HEK293 (cell line): ENCODE measurements at regions not wholly inside any gene's neighbourhood (a gene's known extent, or its start where the extent isn't known, plus 50 kb on each side); places are given as distances from the start of the nearest gene placed in this dataset.

ENCODE experiments used
- CTCF ChIP-seq: fragments of 450-650 bp; formaldehyde crosslinking; IDR thresholded peaks from 2 replicates; pipeline ENCODE4 v1.5.1; 2016; ENCODE audit warnings: missing biosample characterization, missing genetic modification characterization
- ZNF121 ChIP-seq: fragments of 450-650 bp; formaldehyde crosslinking; IDR thresholded peaks from 2 replicates; pipeline ENCODE4 v1.5.1; 2016; ENCODE audit warnings: missing biosample characterization, missing genetic modification characterization
- ZNF24 ChIP-seq: fragments of 450-650 bp; formaldehyde crosslinking; IDR thresholded peaks from 2 replicates; pipeline ENCODE4 v1.5.1; 2016; ENCODE audit warnings: missing biosample characterization, missing genetic modification characterization
- TF ChIP-seq, protein P1 (sequence below): fragments of 450-650 bp; formaldehyde crosslinking; IDR thresholded peaks from 2 replicates; pipeline ENCODE4 v1.5.1; 2017; ENCODE audit warnings: missing biosample characterization, missing genetic modification characterization

DNA sequence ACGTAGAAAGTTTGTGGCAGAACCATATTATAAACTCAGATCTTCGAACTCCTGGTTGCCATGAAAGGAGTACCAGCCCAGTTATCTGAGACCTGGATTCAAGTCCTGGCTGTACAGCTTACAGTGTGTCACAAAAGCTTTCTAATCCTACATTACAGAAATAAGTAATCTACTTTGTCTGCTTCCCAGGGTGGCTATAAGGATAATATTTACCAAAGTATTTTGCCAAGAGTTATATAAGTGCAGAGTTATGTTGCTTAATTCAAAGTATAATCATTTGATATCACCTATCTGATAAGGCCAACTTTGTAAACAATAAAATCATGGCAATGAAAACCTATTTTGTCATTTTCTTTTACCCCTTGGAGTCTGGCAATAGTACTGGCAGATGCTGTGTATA lies 381.6 kb downstream of the NDFIP2 start:
- TF ChIP-seq ZNF24 (tag by site-specific recombination) = no peak
- TF ChIP-seq, protein P1, sequence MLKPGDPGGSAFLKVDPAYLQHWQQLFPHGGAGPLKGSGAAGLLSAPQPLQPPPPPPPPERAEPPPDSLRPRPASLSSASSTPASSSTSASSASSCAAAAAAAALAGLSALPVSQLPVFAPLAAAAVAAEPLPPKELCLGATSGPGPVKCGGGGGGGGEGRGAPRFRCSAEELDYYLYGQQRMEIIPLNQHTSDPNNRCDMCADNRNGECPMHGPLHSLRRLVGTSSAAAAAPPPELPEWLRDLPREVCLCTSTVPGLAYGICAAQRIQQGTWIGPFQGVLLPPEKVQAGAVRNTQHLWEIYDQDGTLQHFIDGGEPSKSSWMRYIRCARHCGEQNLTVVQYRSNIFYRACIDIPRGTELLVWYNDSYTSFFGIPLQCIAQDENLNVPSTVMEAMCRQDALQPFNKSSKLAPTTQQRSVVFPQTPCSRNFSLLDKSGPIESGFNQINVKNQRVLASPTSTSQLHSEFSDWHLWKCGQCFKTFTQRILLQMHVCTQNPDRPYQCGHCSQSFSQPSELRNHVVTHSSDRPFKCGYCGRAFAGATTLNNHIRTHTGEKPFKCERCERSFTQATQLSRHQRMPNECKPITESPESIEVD (tag by site-specific recombination) = no peak
- TF ChIP-seq ZNF121 (tag by site-specific recombination) = no peak
- TF ChIP-seq CTCF (tag by site-specific recombination) = no peak
